Cerebellar cortex (tissue), 1 donor: ENCODE measurements at regions not wholly inside any gene's neighbourhood (a gene's known extent, or its start where the extent isn't known, plus 50 kb on each side); places are given as distances from the start of the nearest gene placed in this dataset.
"Not testable (repeated sequence)": the region's sequence is repeated elsewhere in the genome, so short reads cannot be mapped to it uniquely, and the experiment has no call there.

Experiments used
- DNase-seq: peaks from one replicate; pipeline ENCODE4 v3.0.0-alpha.2; 2015; ENCODE audit warnings: low spot score

GRCh38 chr3:22318325-22318724 is 567.3 kb upstream of the ZNF385D start:
- DNase-seq, result no peak

GRCh38 chr3:22319446-22319845 is 568.4 kb upstream of the ZNF385D start:
- no peak for DNase-seq

- no peak for DNase-seq
These were observed 571.9 kb upstream of the ZNF385D start for GRCh38 chr3:22322861-22323260.

- no peak for DNase-seq
These were observed 575.3 kb upstream of the ZNF385D start for GRCh38 chr3:22326305-22326704.

GRCh38 chr3:22334996-22335395 is 584.0 kb upstream of the ZNF385D start:
- DNase-seq, result no peak

GRCh38 chr3:22349215-22349851 is 598.3 kb upstream of the ZNF385D start:
- no peak for DNase-seq

- no peak for DNase-seq
These were observed 600.8 kb upstream of the ZNF385D start for GRCh38 chr3:22351806-22352205.

- peak; percentile 99 for DNase-seq
These were observed 602.1 kb upstream of the ZNF385D start for GRCh38 chr3:22353126-22353525.

GRCh38 chr3:22358334-22358733 is 607.3 kb upstream of the ZNF385D start:
- no peak for DNase-seq

GRCh38 chr3:22360164-22360563 is 609.2 kb upstream of the ZNF385D start:
- no peak for DNase-seq

- no peak for DNase-seq
These were observed 610.0 kb upstream of the ZNF385D start for GRCh38 chr3:22360970-22361369.

GRCh38 chr3:22361521-22361920 is 610.5 kb upstream of the ZNF385D start:
- no peak for DNase-seq

- no peak for DNase-seq
These were observed 613.8 kb upstream of the ZNF385D start for GRCh38 chr3:22364851-22365250.

GRCh38 chr3:22366781-22367180 is 615.8 kb upstream of the ZNF385D start:
- no peak for DNase-seq

GRCh38 chr3:22371036-22371435 is 620.0 kb upstream of the ZNF385D start:
- peak; percentile 85 for DNase-seq

- DNase-seq, result peak; percentile 63
These were observed 620.7 kb upstream of the ZNF385D start for GRCh38 chr3:22371607-22372291.

- peak; percentile 59 for DNase-seq
These were observed 621.5 kb upstream of the ZNF385D start for GRCh38 chr3:22372292-22373062.

GRCh38 chr3:22373182-22373581 is 622.2 kb upstream of the ZNF385D start:
- peak; percentile 59 for DNase-seq

GRCh38 chr3:22373827-22374226 is 622.8 kb upstream of the ZNF385D start:
- DNase-seq, result peak; percentile 63

- no peak for DNase-seq
These were observed 626.4 kb upstream of the ZNF385D start for GRCh38 chr3:22377421-22377820.

- peak; percentile 54 for DNase-seq
These were observed 627.9 kb upstream of the ZNF385D start for GRCh38 chr3:22378869-22379268.

- no peak for DNase-seq
These were observed 629.2 kb upstream of the ZNF385D start for GRCh38 chr3:22380253-22380652.

- not testable (repeated sequence) for DNase-seq
These were observed 630.6 kb upstream of the ZNF385D start for GRCh38 chr3:22381564-22381963.
